Activated naive CD8-positive, alpha-beta T cell treated with anti-CD3 and anti-CD28 coated beads, Interleukin-2, amount 10 ng/mL, durations not matched to agents 7 days and 5 days (primary cell): ENCODE measurements at regions not wholly inside any gene's neighbourhood (a gene's known extent, or its start where the extent isn't known, plus 50 kb on each side); places are given as distances from the start of the nearest gene placed in this dataset.

Source experiments
- ATAC-seq: fragments of 150-1000 bp; cut with Tn5 transposase; one replicate; pipeline ENCODE4 v1.10.0; 2021; ENCODE audit warnings: low read depth, moderate library complexity
- POLR2A ChIA-PET: fragments of 350-600 bp; sonication (Branson Sonifier 250); formaldehyde crosslinking; loops from one replicate; lab custom pipeline; 2021; ENCODE audit warnings: antibody characterized with exemption; lab: Charles Lee
- DNase-seq: peaks from one replicate; pipeline ENCODE4 v3.0.0; 2021
- H3K27ac Mint-ChIP-seq: one replicate; pipeline ENCODE4 v1.8.0; 2022; ENCODE audit warnings: mild to moderate bottlenecking, mixed read lengths
- H3K27me3 Mint-ChIP-seq: one replicate; pipeline ENCODE4 v1.8.0; 2022; ENCODE audit warnings: mild to moderate bottlenecking, moderate library complexity, mixed read lengths
- H3K36me3 Mint-ChIP-seq: one replicate; pipeline ENCODE4 v1.8.0; 2021; ENCODE audit warnings: mild to moderate bottlenecking, mixed read lengths
- H3K4me1 Mint-ChIP-seq: one replicate; pipeline ENCODE4 v1.8.0; 2021; ENCODE audit warnings: mixed read lengths
- H3K4me3 Mint-ChIP-seq: one replicate; pipeline ENCODE4 v1.8.0; 2022; ENCODE audit warnings: mild to moderate bottlenecking, moderate library complexity, mixed read lengths
- H3K9me3 Mint-ChIP-seq: one replicate; pipeline ENCODE4 v1.8.0; 2021; ENCODE audit warnings: mixed read lengths

- H3K4me3 Mint-ChIP-seq, result no peak overlapping the region
- H3K9me3 Mint-ChIP-seq, result no peaks in the 10 kb centered on the region
- no peak overlapping the region for H3K27ac Mint-ChIP-seq
- peaks cover 12% of the 10 kb centered on the region for H3K27me3 Mint-ChIP-seq
- no peaks in the 10 kb centered on the region for H3K36me3 Mint-ChIP-seq
- POLR2A ChIA-PET, result no interaction called here
- no peaks in the 10 kb centered on the region for H3K4me1 Mint-ChIP-seq
- no peak for ATAC-seq
- no peak for DNase-seq
Observed at GRCh38 chr2:173539615-173540014, 184.9 kb downstream of the CDCA7 start.

DNA sequence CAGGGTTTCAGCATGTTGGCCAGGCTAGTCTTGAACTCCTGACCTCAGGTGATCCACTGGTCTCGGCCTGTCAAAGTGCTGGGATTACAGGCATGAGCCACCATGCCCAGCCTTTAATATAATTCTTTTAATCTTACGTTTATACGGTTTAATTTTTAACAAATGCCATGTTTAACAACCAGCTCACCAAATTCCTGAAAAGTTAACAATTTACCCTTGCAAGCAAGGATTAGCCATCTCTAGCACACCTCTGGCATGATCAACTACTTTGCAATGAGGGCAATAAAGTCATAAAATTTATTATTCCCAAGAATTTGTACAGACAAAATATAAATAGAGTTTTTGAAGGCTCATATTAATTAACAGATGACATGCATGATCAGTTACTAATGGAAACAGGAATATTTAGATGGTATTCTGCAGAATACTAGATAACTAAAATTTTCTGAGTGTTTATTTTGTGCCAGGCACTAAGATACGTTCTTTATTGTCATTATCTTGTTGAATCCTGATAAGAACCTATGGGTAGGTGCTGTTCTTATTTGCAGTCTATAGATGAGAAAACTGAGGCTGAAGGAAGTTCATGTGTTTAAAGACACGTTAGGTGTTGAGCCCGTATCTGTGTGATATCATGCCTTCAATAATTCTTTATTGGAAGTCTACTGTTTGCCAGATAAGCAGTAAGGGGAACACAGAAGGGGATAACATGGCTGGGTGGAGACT lies 190.1 kb downstream of the CDCA7 start:
- ATAC-seq, result no peak
- Mint-ChIP-seq H3K4me3 (no peak overlapping the region), H3K9me3 (no peaks in the 10 kb centered on the region), H3K4me1 (peaks cover 4% of the 10 kb centered on the region), H3K36me3 (no peaks in the 10 kb centered on the region), H3K27ac (no peak overlapping the region), H3K27me3 (peaks cover 17% of the 10 kb centered on the region)
- no peak for DNase-seq
- POLR2A ChIA-PET, result no interaction called here

DNA sequence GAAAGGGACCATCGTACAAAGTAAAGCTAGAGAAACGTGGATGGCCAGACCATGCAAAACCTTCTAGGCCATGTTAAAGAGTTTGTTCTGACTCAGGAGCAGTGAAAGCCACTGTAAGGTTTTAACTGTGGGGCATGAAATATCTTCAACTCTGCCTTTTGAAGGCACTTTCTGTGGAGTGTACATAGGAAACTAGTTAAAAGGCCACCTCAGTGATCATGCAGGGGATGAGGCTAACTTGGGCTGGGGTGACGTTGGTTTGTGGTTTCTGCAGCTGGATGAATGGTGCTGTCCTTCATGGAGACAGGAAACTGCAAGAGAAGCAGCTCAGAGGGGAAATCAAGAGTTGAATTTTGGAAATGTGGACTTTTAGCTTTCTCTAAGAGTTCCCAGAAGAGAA lies 190.7 kb downstream of the CDCA7 start:
- peaks cover 15% of the 10 kb centered on the region for H3K27me3 Mint-ChIP-seq
- no peak overlapping the region for H3K27ac Mint-ChIP-seq
- POLR2A ChIA-PET, result no interaction called here
- DNase-seq (no peak), ATAC-seq (no peak)
- no peaks in the 10 kb centered on the region for H3K9me3 Mint-ChIP-seq
- peaks cover 4% of the 10 kb centered on the region for H3K4me1 Mint-ChIP-seq
- H3K4me3 Mint-ChIP-seq, result no peak overlapping the region
- no peaks in the 10 kb centered on the region for H3K36me3 Mint-ChIP-seq

GRCh38 chr2:173547499-173547898 lies 192.8 kb downstream of the CDCA7 start:
- POLR2A ChIA-PET, result no interaction called here
- H3K27me3 Mint-ChIP-seq, result peaks cover 21% of the 10 kb centered on the region
- peaks cover 4% of the 10 kb centered on the region for H3K4me1 Mint-ChIP-seq
- H3K27ac Mint-ChIP-seq, result no peak overlapping the region
- DNase-seq, result no peak
- H3K36me3 Mint-ChIP-seq, result no peaks in the 10 kb centered on the region
- no peak overlapping the region for H3K4me3 Mint-ChIP-seq
- peaks cover 1% of the 10 kb centered on the region for H3K9me3 Mint-ChIP-seq
- ATAC-seq, result no peak

DNA sequence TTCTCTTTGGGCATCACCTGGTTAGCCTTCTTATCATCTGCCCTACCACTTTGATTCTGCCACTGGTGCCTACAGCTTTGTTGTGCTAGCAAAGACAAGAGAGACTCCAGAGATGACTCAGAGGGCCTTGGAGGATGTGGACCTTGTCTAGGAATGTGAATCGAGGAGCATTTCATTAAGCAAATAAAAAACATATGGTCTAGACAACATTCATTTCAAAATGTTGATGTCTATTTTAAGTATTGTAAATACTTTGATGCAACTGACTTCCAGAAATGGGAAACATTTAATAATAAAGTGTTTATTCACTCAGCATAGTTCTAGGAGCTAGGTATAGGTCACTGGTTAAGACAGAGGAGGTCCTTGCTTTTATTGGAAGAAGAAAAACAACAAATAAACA lies 195.5 kb downstream of the CDCA7 start:
- Mint-ChIP-seq H3K27ac (no peak overlapping the region), H3K36me3 (no peaks in the 10 kb centered on the region), H3K27me3 (peaks cover 18% of the 10 kb centered on the region), H3K9me3 (peaks cover 1% of the 10 kb centered on the region), H3K4me3 (no peak overlapping the region), H3K4me1 (peaks cover 4% of the 10 kb centered on the region)
- ATAC-seq, result no peak
- no peak for DNase-seq
- POLR2A ChIA-PET, result no interaction called here

DNA sequence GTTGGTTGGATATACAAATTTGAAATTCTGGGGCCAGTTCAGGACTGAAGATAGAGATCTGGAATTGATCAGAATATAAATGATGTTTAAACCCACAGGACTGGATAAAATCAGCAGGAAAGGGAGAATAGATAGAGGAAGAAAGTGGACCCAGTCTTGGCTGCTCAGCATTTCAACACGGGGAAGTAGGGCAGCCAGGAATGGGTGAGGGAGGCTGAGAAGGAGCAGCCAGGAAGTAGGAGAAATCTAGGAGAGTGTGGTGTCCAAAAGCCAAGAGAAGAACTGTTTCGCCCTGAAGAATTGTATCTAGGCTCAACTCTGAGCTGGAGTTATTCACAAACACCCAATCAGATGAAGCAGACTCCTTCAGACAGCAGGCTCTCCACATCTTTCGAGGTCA lies 197.9 kb downstream of the CDCA7 start:
- Mint-ChIP-seq H3K4me3 (no peak overlapping the region), H3K36me3 (no peaks in the 10 kb centered on the region), H3K27ac (no peak overlapping the region), H3K4me1 (no peaks in the 10 kb centered on the region), H3K27me3 (peaks cover 22% of the 10 kb centered on the region), H3K9me3 (peaks cover 1% of the 10 kb centered on the region)
- POLR2A ChIA-PET, result no interaction called here
- ATAC-seq, result no peak
- DNase-seq, result no peak

- DNase-seq, result no peak
- Mint-ChIP-seq H3K27me3 (peaks cover 19% of the 10 kb centered on the region), H3K4me1 (no peaks in the 10 kb centered on the region), H3K9me3 (peaks cover 1% of the 10 kb centered on the region), H3K27ac (no peak overlapping the region), H3K36me3 (no peaks in the 10 kb centered on the region), H3K4me3 (no peak overlapping the region)
- ATAC-seq, result no peak
- POLR2A ChIA-PET, result no interaction called here
Observed at GRCh38 chr2:173553593-173553992, 198.9 kb downstream of the CDCA7 start.

- ATAC-seq (no peak), DNase-seq (no peak)
- peaks cover 17% of the 10 kb centered on the region for H3K27me3 Mint-ChIP-seq
- no peaks in the 10 kb centered on the region for H3K4me1 Mint-ChIP-seq
- no peak overlapping the region for H3K27ac Mint-ChIP-seq
- peaks cover 1% of the 10 kb centered on the region for H3K9me3 Mint-ChIP-seq
- no peaks in the 10 kb centered on the region for H3K36me3 Mint-ChIP-seq
- POLR2A ChIA-PET, result no interaction called here
- no peak overlapping the region for H3K4me3 Mint-ChIP-seq
Observed at GRCh38 chr2:173555833-173556232, 201.2 kb downstream of the CDCA7 start.

DNA sequence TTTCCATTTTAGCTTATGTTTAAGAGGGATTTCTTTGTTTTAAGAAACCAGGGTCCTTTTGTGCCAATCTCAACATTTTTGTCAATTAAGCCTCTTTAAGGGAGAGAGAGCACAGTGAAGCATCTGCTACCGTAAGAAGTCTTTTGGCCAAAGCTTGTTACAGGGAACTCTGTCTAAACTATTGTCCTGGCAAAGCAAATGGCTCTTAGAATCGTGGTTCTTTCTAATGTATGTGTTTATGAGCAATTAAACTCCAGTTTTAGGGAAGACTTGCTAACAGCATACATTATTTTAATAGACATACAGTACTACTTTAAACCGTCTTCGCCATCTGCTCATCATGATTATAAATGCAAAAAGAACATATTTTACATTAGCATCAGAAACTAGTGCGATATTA lies 202.1 kb downstream of the CDCA7 start:
- no peak overlapping the region for H3K27ac Mint-ChIP-seq
- POLR2A ChIA-PET, result no interaction called here
- H3K27me3 Mint-ChIP-seq, result peaks cover 15% of the 10 kb centered on the region
- H3K4me1 Mint-ChIP-seq, result no peaks in the 10 kb centered on the region
- no peaks in the 10 kb centered on the region for H3K36me3 Mint-ChIP-seq
- DNase-seq, result no peak
- H3K4me3 Mint-ChIP-seq, result no peak overlapping the region
- ATAC-seq, result no peak
- peaks cover 3% of the 10 kb centered on the region for H3K9me3 Mint-ChIP-seq

DNA sequence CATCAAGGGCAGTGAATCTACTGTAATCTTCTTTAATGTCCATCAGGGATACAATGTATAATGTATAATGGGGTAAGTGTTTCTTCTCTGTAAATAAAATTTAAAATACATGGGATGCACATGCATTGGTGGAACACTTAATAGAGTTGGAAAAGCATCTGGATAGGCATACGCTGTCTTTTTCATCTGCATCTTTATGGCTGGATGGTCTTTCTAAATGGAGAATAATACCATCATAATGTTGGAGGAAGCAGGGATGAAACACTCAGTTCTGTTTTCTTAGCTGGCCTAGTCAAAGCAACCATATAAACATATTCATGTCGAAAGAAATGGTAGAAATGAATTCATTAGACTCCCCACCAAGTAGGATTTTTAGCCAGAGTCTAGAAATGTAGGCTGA lies 202.8 kb downstream of the CDCA7 start:
- Mint-ChIP-seq H3K9me3 (peaks cover 3% of the 10 kb centered on the region), H3K27ac (no peak overlapping the region), H3K4me3 (no peak overlapping the region), H3K36me3 (no peaks in the 10 kb centered on the region), H3K4me1 (no peaks in the 10 kb centered on the region), H3K27me3 (peaks cover 12% of the 10 kb centered on the region)
- POLR2A ChIA-PET, result no interaction called here
- DNase-seq (no peak), ATAC-seq (no peak)

DNA sequence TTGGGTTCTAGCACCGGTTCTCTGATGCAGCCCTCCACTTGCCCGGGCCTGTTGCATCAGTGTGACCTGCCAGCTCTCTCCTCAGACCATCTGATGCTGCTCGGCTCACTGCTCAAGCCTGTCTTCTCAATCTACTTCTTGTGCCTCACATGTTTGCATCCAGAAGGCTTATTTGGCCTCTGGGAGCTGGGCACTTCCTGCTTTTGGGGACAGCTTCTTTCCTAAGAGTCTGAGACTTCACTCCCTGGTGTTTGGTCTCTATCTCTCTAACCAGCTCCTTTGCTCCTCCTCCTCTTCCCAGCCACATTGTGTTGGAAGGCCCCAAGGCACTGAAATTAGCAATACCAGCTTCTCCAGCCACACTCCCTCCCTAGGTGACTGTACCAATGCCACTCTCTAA lies 212.8 kb downstream of the CDCA7 start:
- Mint-ChIP-seq H3K36me3 (no peaks in the 10 kb centered on the region), H3K27me3 (peaks cover 25% of the 10 kb centered on the region), H3K4me3 (no peak overlapping the region), H3K9me3 (peaks cover 7% of the 10 kb centered on the region), H3K4me1 (peaks cover 2% of the 10 kb centered on the region), H3K27ac (no peak overlapping the region)
- DNase-seq (no peak), ATAC-seq (no peak)
- POLR2A ChIA-PET, result no interaction called here

DNA sequence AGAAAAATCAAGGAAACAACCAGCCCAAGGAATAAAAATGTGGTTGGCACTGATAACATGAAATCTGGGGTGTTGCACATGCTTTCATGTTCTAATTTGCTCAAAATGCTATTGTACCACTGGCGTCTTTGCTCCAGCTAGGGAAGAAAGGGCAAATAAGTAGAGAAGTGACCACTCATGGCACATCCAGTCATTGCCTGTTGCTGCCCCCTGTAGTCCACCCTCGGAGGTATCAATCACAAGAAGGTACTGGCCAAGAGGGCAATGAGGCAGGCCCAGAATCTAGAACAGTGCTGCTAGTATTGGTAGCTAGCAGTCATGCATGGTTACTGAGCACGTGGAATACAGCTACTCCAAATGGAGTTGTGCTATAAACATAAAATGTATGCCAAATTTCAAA lies 213.4 kb downstream of the CDCA7 start:
- ATAC-seq, result no peak
- H3K9me3 Mint-ChIP-seq, result peaks cover 2% of the 10 kb centered on the region
- peaks cover 22% of the 10 kb centered on the region for H3K27me3 Mint-ChIP-seq

GRCh38 chr2:173571021-173571821 lies 216.5 kb downstream of the CDCA7 start:
- no peak for ATAC-seq
- H3K4me3 Mint-ChIP-seq, result no peak overlapping the region
- H3K27ac Mint-ChIP-seq, result no peak overlapping the region

More for the DNA sequence above, 213.4 kb downstream of the CDCA7 start:
- Mint-ChIP-seq H3K4me3 (no peak overlapping the region), H3K27ac (no peak overlapping the region), H3K36me3 (no peaks in the 10 kb centered on the region), H3K4me1 (peaks cover 4% of the 10 kb centered on the region)
- POLR2A ChIA-PET, result no interaction called here
- DNase-seq, result no peak

More at GRCh38 chr2:173571021-173571821, 216.5 kb downstream of the CDCA7 start:
- DNase-seq, result no peak
- POLR2A ChIA-PET, result no interaction called here
- no peaks in the 10 kb centered on the region for H3K9me3 Mint-ChIP-seq
- peaks cover 17% of the 10 kb centered on the region for H3K27me3 Mint-ChIP-seq
- peaks cover 4% of the 10 kb centered on the region for H3K4me1 Mint-ChIP-seq
- no peaks in the 10 kb centered on the region for H3K36me3 Mint-ChIP-seq
